GM19463 (cell line): ENCODE measurements at regions not wholly inside any gene's neighbourhood (a gene's known extent, or its start where the extent isn't known, plus 50 kb on each side); places are given as distances from the start of the nearest gene placed in this dataset.
"Not testable (repeated sequence)": the region's sequence is repeated elsewhere in the genome, so short reads cannot be mapped to it uniquely, and the experiment has no call there.

ENCODE experiments used
- ATAC-seq: cut with Tn5 transposase; IDR thresholded peaks from one replicate; pipeline ENCODE4 v1.9.1; 2021; ENCODE audit warnings: mild to moderate bottlenecking, moderate library complexity; ENCODE audit not compliant: unreplicated experiment

DNA sequence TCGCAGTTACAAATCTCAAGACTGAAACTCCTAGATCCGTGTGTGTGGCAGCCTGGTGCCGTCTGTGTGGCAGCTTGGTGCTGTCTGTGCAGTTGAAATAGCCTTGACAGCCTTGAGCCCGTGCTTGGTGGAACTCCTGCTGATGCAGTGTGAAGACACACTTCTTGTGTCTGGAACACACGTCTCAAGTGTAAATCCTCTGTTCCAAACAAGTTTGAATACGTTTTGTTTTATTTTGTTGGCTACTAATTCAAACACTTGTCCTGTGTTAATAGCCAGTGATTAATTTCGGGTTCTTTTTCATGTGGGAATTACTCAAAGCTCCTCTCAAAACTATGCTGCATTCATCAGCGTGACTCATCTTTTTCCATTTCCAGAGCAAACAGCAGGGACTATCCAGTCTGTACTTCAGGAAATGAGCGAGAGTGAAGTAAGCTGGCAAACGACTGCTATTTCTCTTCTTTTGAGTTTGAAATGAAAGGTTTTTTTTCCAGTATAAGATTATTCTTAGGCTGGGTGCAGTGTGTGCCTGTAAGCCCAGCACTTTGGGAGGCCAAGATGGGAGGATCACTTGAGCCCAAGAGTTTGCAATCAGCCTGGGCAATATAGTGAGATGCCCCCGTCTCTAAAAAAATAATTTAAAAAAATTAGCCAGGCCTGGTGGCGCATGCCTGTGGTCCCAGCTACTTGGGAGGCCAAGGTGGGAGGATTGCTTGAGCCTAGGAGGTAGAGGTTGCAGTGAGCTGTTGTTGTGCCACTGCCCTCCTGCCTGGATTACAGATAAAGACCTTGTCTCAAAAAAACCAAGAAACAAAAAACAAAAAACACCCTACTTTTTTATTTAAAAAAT, 152.9 kb downstream of the SPP2 start:
- no peak for ATAC-seq

DNA sequence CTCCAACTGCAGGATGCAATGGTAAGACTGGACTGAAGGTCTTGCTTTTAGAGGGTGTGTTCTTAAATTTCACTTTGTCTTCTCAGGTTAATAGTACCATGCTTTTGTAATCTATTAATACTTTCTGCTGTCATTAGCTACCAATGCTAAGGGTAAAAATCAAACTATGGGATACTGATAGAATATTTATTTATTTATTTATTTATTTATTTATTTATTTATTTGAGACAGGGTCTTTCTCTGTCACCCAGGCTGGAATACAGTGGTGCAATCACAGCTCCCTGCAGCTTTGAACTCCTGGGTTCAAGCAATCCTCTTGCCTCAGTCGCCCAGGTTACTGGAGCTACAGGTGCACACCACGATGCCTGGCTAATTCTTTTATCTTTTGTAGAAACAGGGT, 152.1 kb downstream of the SPP2 start:
- ATAC-seq = no peak

DNA sequence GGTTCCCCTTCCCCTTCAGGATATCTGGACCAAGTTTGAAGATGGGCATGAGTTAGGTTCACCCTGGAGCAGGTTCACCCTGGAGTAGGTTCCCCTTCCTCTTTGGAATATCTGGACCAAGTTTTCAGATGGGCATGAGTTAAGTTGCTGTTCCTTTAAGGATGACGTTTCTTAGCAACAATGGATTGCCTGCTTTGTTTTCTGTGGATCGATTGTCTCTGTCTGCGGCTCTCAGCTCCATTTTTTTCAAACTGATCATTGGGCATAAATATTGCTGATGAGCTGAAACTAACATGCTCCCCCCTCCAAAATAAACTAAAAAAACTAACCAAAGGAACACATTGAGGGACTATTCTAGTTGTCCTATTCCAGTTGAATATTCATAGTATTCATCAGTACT, 149.5 kb downstream of the SPP2 start:
- ATAC-seq = no peak

DNA sequence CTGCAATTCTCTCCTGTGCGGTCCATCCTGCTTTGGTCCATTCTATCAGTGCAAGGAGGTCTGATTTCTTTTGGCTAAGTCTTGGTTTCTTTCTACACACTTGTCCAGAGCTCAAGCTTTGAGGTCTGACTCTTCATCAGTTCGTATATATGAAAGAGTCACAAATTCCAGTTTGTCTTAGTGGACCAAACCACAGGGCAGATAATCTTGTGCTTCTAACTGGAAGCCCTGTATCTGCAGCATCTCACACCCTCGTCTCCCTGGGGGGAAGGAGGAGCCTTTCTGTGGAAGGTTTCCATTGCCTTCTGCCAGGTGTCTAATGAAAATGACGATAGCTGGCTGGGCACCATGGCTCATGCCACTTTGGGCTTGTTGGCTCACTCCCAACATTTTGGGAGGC, 148.5 kb downstream of the SPP2 start:
- ATAC-seq = no peak

DNA sequence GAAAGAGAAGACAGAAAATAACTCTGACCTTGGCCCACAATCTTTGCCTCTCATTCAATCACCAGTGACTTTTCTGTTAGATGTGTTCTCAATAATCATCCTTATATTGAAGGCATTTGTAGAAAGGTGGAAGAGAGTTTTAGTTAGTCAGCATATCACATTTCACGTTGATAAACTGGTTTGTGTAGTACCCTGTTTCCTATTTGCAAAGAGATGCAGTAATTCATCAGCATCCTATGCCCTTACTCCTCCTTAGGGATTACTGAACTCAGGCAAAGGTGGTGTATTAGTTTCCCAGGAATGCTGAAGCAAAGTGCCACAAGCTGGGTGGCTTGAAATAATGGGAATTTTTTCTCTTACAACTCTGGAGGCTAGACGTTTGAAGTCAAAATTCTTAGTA, 145.0 kb downstream of the SPP2 start:
- ATAC-seq = no peak

DNA sequence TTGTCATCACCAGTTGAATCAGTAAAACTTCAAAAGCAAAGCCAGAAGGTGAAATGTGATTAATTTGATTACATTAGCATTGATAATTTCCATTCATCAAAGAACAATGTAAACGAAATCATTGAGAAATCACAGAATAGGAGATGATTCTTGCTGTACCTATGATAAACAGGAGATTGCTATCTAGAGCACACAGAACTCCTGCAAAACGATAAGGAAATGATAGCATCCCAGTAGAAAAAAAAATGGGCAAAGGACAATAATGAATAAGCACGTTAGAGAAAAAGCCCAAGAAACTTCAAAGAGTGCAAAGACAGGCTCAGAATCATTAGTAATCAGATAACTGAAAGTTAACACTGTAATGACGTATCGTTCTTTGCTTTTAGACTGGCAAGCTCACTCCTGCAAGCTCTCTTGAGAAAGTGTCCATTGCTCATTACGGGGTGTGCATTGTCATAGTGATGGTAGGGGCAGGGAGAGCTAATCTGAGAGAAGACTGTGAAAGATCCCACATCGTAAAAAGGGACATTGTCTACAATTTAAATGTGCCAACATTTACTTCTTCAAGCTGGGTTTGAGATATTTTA, 143.6 kb downstream of the SPP2 start:
- no peak for ATAC-seq

DNA sequence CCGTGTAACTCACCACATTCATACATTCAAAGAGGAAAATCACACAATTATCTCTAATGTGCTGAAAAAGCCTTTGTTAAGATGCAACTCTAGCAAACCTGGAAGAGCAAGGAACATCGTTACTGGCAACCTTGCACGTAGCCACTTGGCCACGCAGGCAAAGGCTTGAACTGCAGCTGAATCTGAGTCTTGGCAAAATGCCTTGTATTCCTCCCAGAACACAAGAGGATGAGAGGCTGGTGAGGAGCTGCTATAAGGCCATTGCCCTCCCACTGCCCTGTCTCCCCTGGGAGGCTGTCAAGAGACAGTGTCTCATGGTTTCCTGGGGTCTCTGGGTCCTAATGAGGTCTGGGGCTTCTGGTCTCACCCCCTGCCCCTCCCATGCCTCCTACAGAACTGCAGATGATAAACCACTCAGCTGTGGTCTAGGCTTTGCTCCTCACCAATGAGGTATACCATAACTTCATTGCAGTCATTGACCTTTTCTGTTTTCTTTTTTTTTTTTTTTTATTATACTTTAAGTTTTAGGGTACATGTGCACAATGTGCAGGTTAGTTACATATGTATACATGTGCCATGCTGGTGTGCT, 141.4 kb downstream of the SPP2 start:
- ATAC-seq = no peak

DNA sequence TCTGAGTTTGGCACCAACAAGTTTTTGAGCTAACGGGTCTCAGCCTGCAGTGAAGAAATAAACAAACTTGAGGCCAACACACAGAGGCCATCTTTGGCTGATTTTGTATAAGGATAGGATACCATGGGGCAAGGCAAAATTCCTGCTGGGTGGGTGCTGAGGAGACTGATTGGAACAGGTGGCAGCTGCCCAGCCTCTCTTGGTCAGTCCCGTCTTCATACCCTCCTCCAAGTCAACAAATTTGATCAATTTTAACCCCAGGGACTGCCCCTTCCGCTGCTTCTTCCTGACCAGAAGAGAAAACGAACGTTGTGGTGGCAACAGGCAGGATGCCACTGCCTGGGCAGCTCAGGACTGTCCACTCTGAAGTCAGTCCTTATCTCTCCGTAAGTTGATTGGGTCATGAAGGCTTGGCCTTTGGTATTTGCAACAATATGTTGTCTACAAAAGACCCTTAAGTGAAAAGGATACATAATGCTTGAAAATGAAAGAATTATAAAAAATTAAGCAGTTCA, 139.3 kb downstream of the SPP2 start:
- no peak for ATAC-seq

DNA sequence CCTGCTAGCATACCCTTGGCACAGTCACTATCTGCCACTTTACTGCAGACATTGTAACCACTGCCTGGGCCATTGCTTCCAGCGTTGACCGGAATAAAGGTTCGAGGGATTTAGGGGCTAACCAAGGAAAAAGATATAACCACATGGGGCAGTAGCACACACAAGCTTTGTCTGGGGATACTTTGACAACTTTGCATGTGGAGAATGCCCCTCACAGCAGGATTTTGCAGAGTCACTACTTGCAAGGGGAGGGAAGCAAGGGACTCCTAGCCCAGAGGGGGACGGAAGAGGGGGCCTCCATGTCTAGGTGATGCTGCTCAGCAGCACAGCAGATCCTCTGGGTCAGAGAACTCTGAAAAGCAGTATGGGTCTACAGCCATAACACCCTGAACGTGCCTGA, 138.7 kb downstream of the SPP2 start:
- ATAC-seq = no peak

DNA sequence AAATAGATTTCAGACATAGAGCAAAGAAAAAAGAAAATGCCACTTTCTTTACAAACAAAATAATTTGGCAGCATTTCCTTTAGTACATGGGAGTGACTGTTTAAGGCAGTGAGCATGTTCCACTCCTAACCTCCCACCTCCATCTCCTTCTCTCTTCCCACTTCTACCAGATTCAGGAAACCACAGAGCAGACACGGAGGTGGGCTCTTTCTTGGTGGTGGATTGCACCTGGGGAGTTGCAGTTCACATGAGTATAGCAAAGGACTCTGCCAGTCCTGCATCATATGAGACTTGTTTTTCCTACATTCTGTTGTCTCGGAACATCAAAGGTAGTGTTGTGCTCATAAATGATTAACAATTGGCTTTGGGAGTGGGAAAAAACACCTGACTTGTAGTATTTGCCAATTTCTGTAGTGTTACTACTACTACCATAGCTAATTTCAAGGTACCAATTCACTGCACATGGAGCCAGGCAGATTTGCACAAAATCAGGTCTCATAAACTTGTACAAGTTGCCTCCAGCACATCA, 137.2 kb downstream of the SPP2 start:
- ATAC-seq = no peak

DNA sequence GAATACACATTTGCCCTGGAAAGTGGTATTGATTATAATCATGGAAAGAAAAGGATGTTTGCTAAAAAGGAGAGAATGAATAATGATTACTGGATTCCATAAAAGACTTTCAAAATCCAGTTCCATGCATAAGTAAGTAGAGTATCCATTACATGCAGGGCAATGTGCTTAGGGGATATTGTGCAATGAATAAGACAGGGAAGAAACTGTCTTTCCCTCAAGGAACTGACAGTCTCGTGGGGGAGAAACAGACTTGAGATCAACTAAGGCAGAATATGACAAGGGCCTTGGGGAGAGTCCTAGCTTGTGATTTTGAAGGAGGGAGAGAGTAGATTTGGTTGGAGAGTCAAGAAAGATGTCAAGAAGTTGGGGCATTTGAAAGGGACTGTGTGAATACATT, 130.6 kb downstream of the SPP2 start:
- no peak for ATAC-seq

DNA sequence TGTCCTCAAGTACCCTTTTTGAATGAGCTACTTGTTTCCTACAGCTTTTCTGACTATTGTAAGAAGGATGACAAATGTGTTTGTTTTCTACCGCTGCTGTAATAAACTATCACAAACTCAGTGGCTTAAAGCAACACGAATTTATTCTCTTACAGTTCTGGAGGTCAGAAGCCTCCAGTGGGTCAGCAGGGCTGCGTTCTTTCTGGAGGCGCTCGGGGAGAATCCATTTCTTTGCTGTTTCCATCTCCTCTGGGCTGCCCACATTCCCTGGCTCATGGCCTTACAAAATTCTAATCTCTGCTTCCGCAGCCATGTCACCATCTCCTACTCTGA, 128.5 kb downstream of the SPP2 start:
- ATAC-seq = no peak

DNA sequence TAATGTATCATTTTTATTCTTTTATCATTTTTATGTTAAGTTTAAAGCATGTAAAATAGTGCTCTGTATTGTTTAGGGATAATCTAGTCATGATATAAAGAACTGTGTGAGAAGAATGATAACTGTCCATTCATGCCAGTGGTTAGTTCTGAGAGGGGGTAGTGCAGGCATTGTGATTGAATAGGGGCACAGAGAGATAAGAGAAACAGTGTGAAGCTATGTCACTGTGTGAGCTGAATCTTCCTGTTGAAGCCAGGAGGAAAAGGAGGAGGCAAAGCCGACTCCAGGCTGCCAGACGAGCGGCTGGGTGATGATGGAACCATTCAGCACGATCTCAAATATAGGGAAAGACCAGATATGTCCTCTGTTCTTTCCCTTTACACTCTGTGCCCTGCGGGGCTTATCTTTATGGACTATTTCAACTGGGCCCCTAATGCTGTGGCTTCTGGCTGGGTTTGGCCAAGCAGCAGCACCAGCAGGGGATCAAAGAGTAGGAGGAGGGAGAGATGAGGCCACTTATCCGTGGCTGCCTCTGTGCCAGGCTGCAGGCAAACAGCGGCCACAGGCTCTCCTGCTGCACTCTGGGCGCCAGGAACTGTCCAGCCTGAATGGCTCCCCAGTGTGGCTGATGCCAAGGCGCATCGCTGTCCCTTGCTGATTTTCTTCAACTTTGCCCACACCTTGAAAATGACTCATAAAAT, 128.0 kb downstream of the SPP2 start:
- no peak for ATAC-seq

DNA sequence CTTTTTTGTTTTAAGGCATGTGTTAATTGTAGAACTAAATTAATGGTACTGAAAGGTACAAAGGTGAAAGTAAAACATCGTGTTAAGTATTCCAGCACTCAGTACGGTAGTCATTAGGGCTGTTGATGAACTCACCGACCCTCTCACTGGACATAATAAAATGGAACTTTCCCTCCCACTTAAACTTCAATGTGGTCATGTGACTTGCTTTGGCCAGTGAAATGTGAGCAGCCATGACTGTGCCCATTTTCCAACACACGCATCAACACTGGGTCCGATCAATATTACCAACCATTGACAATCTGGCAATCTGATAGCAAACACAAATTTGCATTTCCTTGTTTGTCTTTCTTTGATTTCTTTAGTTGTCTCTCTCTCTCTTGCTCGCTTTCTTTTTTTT, 125.1 kb downstream of the SPP2 start:
- ATAC-seq = no peak

DNA sequence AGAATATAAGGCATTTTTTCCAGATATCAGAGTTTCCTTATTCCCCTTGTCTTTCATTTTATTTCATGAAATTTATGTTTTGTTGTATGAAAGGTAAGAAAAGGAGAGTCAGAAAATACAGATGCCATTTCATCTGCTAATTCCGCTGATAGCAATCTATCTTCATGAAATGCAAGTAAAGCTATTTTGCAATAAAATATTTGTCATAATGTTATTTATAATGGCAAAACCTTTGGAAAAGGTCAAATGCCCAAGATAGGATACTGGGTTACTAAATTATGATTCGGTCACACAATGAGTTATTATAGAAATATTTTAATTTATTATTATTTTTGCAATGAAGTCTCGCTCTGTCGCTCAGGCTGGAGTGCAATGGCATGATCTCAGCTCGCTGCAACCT, 124.2 kb downstream of the SPP2 start:
- no peak for ATAC-seq

DNA sequence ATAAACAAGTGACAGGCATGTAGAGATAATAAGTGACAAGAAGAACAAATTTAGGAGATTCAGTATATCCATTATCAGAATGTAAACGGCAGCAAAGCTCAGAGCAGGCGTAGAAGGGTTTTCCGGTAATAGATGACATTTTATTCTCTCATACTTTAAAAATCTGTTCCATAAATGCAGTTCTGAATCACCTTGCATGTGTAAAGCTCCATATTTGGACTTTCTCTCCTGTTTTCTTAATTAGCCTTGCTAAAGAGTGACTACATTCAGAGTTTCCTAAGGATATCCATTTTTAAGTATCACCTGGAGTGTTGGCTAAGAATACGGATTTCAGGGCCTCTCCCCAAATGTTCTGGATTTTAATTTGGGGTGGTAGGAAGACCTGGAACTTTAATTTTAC, 122.0 kb downstream of the SPP2 start:
- ATAC-seq = no peak

DNA sequence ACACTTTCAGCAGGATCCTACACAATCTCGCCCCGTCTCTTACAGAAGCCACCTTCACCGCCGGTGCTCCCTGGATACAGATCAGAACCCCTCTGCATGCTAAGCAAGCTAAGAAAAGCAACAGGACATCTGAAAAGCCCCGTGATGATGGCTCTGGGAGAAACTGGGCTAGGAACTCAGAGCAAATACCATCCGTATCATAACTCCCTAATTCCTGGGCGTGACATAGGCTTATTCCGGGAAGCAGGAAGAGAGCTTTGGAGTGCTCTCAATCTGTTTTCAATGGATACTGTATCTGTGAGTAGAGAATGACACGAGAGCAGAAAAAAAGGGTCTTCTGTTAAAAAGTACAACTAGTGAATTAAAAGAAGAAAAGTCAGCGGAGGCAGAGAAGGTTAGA, 121.6 kb downstream of the SPP2 start:
- no peak for ATAC-seq

DNA sequence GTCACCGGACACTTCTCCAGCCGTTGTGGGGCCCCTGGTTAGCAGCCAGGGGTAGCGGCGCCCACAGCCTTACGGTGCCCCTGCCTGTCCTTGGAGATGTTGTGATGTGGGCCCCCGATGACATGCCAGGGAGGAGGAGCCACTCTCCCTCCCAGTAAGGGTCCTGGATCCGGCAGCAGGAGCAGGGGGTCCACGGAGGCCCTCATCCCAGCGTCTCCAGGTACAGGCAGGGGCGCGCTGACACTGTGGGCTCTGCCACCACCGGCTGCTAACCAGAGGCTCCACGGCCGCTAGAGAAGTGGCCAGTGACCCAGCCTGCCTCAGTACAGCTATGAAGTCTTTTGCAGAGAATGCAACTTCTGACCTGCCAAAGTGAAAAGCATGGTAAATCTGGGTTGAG, 121.2 kb downstream of the SPP2 start:
- ATAC-seq = no peak

DNA sequence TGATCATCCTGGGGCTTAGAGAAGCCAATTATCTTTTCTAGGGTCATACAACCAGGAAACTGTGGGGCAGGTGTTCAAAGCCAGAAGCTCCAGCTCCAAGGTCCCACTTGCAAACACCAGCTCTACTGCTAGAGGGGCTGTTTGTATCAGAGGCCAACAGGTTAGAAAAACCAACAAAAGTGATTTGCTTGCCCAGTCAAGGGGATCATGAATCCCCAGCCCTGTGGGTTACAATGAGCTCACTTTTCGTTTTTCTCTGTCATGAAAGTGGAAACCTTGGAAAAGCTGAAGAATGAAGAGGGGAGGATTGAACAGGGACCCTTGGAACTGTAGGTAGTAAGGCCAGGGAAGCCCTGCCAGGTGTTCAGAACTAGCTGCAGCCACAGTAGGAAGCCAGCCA, 119.2 kb downstream of the SPP2 start:
- ATAC-seq = no peak

DNA sequence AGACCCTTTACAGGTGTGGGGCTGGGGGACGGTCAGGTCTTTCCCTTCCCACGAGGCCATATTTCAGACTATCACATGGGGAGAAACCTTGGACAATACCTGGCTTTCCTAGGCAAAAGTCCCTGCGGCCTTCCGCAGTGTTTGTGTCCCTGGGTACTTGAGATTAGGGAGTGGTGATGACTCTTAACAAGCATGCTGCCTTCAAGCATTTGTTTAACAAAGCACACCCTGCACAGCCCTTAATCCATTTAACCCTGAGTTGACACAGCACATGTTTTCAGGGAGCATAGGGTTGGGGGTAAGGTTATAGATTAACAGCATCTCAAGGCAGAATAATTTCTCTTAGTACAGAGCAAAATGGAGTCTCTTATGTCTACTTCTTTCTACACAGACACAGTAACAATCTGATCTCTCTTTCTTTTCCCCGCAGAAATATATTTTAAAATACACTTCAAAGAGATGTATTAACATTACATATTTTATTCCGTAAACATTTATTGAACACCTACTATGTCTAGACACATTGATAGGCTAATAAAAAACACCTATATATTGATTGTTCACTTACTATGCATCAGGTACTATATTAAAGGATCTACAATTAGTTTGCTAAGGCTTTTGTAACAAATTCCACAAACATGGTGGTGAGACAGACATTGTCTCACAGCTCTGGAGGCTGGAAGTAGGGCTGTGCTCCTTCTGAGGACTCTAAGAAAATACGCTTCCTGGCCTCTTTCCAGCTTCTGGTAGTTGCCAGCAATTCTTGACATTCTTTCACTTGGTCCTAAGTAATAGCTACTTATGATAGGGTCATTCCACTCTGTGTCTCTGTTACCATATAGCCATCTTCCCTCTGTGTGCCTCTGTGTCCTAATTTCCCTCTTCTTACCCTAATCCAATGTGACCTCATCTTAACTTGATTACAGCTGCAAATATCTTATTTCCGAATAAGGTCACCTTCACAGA, 118.4 kb downstream of the SPP2 start:
- ATAC-seq = not testable (repeated sequence)
